Dedifferentiated amniotic fluid mesenchymal stem cell (primary cell): ENCODE measurements at regions not wholly inside any gene's neighbourhood (a gene's known extent, or its start where the extent isn't known, plus 50 kb on each side); places are given as distances from the start of the nearest gene placed in this dataset.
"Not testable (repeated sequence)": the region's sequence is repeated elsewhere in the genome, so short reads cannot be mapped to it uniquely, and the experiment has no call there.

Source experiments
- DNase-seq: peaks from one replicate; pipeline ENCODE4 v3.0.0-alpha.2; 2016; ENCODE audit errors: extremely low spot score

- not testable (repeated sequence) for DNase-seq
Observed at GRCh38 chr4:10828918-10829538, 144.5 kb upstream of the CLNK start.

GRCh38 chr4:10821826-10822225 lies 137.3 kb upstream of the CLNK start:
- DNase-seq = no peak

- no peak for DNase-seq
Observed at GRCh38 chr4:10816571-10816970, 132.0 kb upstream of the CLNK start.

- no peak for DNase-seq
Observed at GRCh38 chr4:10811991-10812390, 127.4 kb upstream of the CLNK start.

- no peak for DNase-seq
Observed at GRCh38 chr4:10810411-10810810, 125.8 kb upstream of the CLNK start.

GRCh38 chr4:10809905-10810304 lies 125.3 kb upstream of the CLNK start:
- DNase-seq = no peak

GRCh38 chr4:10808591-10808990 lies 124.0 kb upstream of the CLNK start:
- DNase-seq = no peak

GRCh38 chr4:10806953-10807645 lies 122.5 kb upstream of the CLNK start:
- DNase-seq = no peak

GRCh38 chr4:10803713-10804343 lies 119.3 kb upstream of the CLNK start:
- no peak for DNase-seq

GRCh38 chr4:10787365-10787764 lies 102.8 kb upstream of the CLNK start:
- DNase-seq = no peak

- no peak for DNase-seq
Observed at GRCh38 chr4:10784621-10785020, 100.1 kb upstream of the CLNK start.

GRCh38 chr4:10783351-10783750 lies 98.8 kb upstream of the CLNK start:
- peak; percentile 45 for DNase-seq

- no peak for DNase-seq
Observed at GRCh38 chr4:10781805-10782204, 97.2 kb upstream of the CLNK start.

GRCh38 chr4:10780803-10781202 lies 96.2 kb upstream of the CLNK start:
- not testable (repeated sequence) for DNase-seq

GRCh38 chr4:10775132-10775531 lies 90.6 kb upstream of the CLNK start:
- DNase-seq = not testable (repeated sequence)

- no peak for DNase-seq
Observed at GRCh38 chr4:10773656-10774055, 89.1 kb upstream of the CLNK start.

GRCh38 chr4:10773010-10773409 lies 88.4 kb upstream of the CLNK start:
- no peak for DNase-seq

- no peak for DNase-seq
Observed at GRCh38 chr4:10765386-10765785, 80.8 kb upstream of the CLNK start.

- peak; percentile 16 for DNase-seq
Observed at GRCh38 chr4:10762561-10762960, 78.0 kb upstream of the CLNK start.

- no peak for DNase-seq
Observed at GRCh38 chr4:10761903-10762302, 77.3 kb upstream of the CLNK start.

GRCh38 chr4:10760086-10760485 lies 75.5 kb upstream of the CLNK start:
- DNase-seq = no peak

GRCh38 chr4:10758906-10759305 lies 74.3 kb upstream of the CLNK start:
- no peak for DNase-seq

GRCh38 chr4:10753856-10754402 lies 69.4 kb upstream of the CLNK start:
- no peak for DNase-seq
